Colonic mucosa (tissue), 4 donors: ENCODE measurements at regions not wholly inside any gene's neighbourhood (a gene's known extent, or its start where the extent isn't known, plus 50 kb on each side); places are given as distances from the start of the nearest gene placed in this dataset.

Source experiments
- DNase-seq: peaks from one replicate; pipeline ENCODE4 v3.0.0-alpha.2; 2020
- H3K27ac ChIP-seq: fragments of 200-600 bp; one replicate; pipeline ENCODE4 v1.8.0; 2021
- H3K27me3 ChIP-seq: fragments of 200-600 bp; one replicate; pipeline ENCODE4 v1.8.0; 2021
- H3K36me3 ChIP-seq: fragments of 200-600 bp; one replicate; pipeline ENCODE4 v1.8.0; 2021
- H3K4me1 ChIP-seq: fragments of 200-600 bp; one replicate; pipeline ENCODE4 v1.8.0; 2021; ENCODE audit warnings: mild to moderate bottlenecking
- H3K4me3 ChIP-seq: fragments of 200-600 bp; one replicate; pipeline ENCODE4 v1.8.0; 2021
- H3K9ac ChIP-seq, 2 donors: one replicate each; pipeline ENCODE4 v1.7.0; 2013; ENCODE audit warnings: control low read depth in 2 of 2, low read depth in 2 of 2, low read length in 2 of 2
- H3K9me3 ChIP-seq: fragments of 200-600 bp; one replicate; pipeline ENCODE4 v1.8.0; 2021
- intact Hi-C: fragments of 100-400 bp; cut with DNase I; formaldehyde crosslinking; loops from one replicate; pipeline ENCODE4 v1.14.1; 2022
- TF ChIP-seq, protein P1 (sequence below): fragments of 200-600 bp; IDR thresholded peaks from one replicate; pipeline ENCODE4 v1.8.0; 2022; ENCODE audit warnings: antibody characterized with exemption, mild to moderate bottlenecking
- donor health status: healthy.
- donor health status: DM: no; HTN: no; CAD: no.
- donor health status: DM: no; HTN: no; CAD: no.

DNA sequence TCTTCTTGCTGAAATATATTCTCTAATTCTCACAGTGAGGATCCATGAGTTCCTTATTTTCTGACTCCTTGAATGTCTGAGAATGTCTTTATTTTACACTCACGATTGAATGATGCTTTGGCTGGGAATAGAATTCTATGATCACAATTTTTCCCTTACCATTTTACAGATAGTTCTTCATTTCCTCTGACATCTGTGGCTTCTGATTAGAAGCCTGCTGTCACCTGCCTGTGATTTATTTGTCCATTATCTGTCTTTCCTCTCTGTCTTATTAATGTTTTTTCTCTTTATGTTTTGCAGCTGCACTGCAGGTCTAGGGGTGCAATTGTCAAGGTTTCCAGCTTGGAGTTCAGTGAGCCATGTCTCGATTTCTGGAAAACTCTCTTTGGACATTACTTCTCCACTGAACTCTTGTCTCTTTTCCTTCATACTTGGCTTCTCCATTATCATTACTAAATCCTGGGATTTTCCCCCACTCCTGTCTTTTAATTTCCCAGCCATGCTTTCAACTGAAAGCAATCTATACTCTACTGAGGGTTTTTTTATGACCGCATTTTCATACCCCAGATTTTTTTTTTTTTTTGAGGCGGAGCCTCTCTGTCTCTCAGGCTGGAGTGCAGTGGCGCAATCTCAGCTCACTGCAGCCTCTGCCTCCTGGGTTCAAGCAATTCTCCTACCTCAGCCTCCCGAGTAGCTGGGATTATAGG, 85.8 kb upstream of the PRNP start:
- no peak for DNase-seq
- Histone ChIP-seq H3K9ac (no peak overlapping the region), H3K9me3 (no peaks in the 10 kb centered on the region), H3K4me3 (no peak overlapping the region), H3K36me3 (no peaks in the 10 kb centered on the region), H3K4me1 (no peaks in the 10 kb centered on the region), H3K27ac (no peak overlapping the region), H3K27me3 (no peaks in the 10 kb centered on the region)
- TF ChIP-seq, protein P1, sequence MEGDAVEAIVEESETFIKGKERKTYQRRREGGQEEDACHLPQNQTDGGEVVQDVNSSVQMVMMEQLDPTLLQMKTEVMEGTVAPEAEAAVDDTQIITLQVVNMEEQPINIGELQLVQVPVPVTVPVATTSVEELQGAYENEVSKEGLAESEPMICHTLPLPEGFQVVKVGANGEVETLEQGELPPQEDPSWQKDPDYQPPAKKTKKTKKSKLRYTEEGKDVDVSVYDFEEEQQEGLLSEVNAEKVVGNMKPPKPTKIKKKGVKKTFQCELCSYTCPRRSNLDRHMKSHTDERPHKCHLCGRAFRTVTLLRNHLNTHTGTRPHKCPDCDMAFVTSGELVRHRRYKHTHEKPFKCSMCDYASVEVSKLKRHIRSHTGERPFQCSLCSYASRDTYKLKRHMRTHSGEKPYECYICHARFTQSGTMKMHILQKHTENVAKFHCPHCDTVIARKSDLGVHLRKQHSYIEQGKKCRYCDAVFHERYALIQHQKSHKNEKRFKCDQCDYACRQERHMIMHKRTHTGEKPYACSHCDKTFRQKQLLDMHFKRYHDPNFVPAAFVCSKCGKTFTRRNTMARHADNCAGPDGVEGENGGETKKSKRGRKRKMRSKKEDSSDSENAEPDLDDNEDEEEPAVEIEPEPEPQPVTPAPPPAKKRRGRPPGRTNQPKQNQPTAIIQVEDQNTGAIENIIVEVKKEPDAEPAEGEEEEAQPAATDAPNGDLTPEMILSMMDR: no peak
- intact Hi-C loops: no loop called here

DNA sequence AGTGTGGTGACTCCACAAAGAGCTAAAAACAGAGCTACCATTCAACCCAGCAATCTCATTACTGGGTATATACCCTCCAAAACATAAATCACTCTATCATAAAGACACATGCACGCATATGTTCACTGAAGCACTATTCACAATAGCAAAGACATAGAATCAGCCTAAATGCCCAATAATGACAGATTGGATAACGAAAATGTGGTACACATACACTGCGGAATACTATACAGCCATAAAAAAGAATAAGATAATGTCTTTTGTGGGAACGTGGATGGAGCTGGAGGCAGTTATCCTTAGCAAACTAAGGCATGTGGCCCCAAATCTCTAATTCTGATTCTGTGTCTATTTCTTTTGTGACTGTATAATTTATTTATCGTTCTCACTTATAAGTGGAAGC, 89.0 kb upstream of the PRNP start:
- TF ChIP-seq, protein P1: no peak
- intact Hi-C loops: no loop called here
- no peak overlapping the region for H3K27ac ChIP-seq

DNA sequence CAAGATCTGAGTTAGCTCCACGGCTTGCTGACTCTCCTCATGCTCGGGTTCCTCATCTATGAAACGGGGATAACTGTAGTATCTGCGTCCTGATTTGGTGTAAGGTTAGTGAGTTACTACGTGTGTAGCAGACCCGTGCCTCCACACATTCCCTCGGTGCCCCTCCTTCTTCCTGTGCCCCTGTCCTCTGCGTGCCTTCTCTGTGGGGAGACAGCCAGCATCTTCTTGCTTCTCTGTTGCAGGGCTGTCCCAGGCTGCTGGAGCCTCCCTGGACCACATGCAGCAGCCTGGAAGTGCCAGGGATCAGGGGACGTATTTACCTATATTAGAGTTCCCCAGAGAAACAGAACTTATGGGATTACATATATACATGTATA, 93.1 kb upstream of the PRNP start:
- Histone ChIP-seq H3K4me1 (peaks cover 8% of the 10 kb centered on the region), H3K4me3 (no peak overlapping the region), H3K9ac (no peak overlapping the region), H3K9me3 (no peaks in the 10 kb centered on the region), H3K27me3 (no peaks in the 10 kb centered on the region), H3K36me3 (no peaks in the 10 kb centered on the region), H3K27ac (no peak overlapping the region)
- intact Hi-C loops: loop anchor here (5.0 kb wide), 1 partner anchor 341 kb away; no protein-coding TSS in a partner anchor
- TF ChIP-seq, protein P1: no peak
- DNase-seq: no peak

More for the DNA sequence above, 89.0 kb upstream of the PRNP start:
- Histone ChIP-seq H3K36me3 (no peaks in the 10 kb centered on the region), H3K4me3 (no peak overlapping the region), H3K9me3 (no peaks in the 10 kb centered on the region), H3K9ac (no peak overlapping the region), H3K4me1 (peaks cover 8% of the 10 kb centered on the region), H3K27me3 (no peaks in the 10 kb centered on the region)
- DNase-seq: no peak

DNA sequence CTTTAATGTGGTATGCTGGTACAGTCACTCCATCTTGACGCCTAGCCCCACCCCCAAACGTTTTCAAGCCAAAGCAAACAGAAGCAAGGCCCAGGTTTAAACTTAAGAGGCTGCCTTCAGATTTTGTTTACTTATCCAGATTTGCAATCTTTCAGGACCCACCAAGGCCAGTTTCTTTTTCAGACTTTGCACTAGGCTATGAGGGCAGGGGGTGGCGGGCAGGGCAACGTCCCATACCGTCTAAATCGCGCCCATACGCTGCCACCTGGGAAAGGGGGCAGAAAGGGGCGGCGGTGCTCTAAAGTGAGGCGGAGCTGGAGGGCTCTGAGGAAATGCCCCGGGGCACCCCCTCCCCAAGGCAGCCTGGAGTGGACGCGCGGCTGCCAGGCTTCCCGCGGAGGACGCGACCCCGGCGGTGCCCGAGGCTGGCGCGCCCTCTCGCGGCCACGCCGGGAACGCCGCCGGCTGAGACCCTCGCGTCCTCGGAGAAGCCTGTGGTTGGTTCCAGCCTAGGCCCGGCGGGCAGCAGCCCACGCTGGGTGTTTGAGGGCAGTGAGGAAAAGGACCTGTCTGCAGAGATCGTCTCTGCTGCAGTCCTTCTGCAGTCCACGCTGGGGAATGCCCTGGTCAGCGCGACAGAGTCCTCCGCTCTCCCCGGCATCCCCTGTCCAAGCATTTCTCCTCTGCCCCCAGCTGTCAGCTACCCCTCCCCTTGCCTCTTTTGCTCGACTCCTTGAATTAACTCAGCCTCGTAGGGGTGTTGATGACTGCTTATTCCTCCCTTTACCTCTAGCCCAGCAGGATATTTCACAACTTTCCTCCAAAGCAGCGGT, 93.7 kb upstream of the PRNP start:
- H3K4me3 ChIP-seq: peak overlapping the region; percentile 32
- intact Hi-C loops: loop anchor here (5.0 kb wide), 1 partner anchor 340 kb away; no protein-coding TSS in a partner anchor
- H3K27ac ChIP-seq: no peak overlapping the region
- no peaks in the 10 kb centered on the region for H3K27me3 ChIP-seq
- H3K36me3 ChIP-seq: no peaks in the 10 kb centered on the region
- H3K9me3 ChIP-seq: no peaks in the 10 kb centered on the region
- peak overlapping the region in 1 of 2 donors; percentile 39 for H3K9ac ChIP-seq
- TF ChIP-seq, protein P1: peak; percentile 94
- peaks cover 8% of the 10 kb centered on the region for H3K4me1 ChIP-seq
- DNase-seq: peak; percentile 31

DNA sequence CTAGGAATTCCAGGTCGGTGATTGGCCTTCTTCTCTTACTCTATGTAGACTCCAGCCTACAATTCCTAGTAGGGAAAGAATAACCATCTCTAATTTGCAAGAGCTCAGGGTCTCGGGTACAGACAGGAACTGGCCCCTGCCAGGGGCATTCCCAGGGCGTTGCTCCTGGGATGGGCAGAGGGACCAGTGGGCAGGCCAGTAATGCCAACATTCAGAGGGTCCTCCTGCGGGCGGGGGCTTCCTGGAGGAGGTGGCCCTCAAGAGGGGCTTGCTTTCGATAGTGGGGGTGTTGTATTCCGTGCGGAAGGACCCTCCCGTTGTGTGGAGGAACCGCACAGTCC, 94.3 kb upstream of the PRNP start:
- DNase-seq: no peak
- H3K9me3 ChIP-seq: no peaks in the 10 kb centered on the region
- peaks cover 8% of the 10 kb centered on the region for H3K4me1 ChIP-seq
- H3K27me3 ChIP-seq: no peaks in the 10 kb centered on the region
- H3K9ac ChIP-seq: peak overlapping the region in 1 of 2 donors; percentile 14
- no peak overlapping the region for H3K27ac ChIP-seq
- intact Hi-C loops: loop anchor here (5.0 kb wide), 1 partner anchor 340 kb away; no protein-coding TSS in a partner anchor
- no peak overlapping the region for H3K4me3 ChIP-seq
- H3K36me3 ChIP-seq: no peaks in the 10 kb centered on the region
- TF ChIP-seq, protein P1: no peak
